HEK293 (cell line): ENCODE measurements at regions not wholly inside any gene's neighbourhood (a gene's known extent, or its start where the extent isn't known, plus 50 kb on each side); places are given as distances from the start of the nearest gene placed in this dataset.

Experiments
- CTCF ChIA-PET: fragments of 350-600 bp; formaldehyde crosslinking; extraction: SDS; loops from one replicate; lab custom pipeline; 2021; ENCODE audit warnings: antibody characterized with exemption; lab: Yijun Ruan, JAX
- POLR2A ChIA-PET: fragments of 300-600 bp; formaldehyde crosslinking; extraction: SDS; loops from one replicate; lab custom pipeline; 2020; ENCODE audit warnings: antibody characterized with exemption, inconsistent platforms; lab: Yijun Ruan, JAX
- H3K27ac ChIP-seq: fragments of 200-500 bp; sonication (Bioruptor generic); 2 replicates; pipeline ENCODE4 v1.5.1; 2014; ENCODE audit warnings: low read depth, low read length, control low read depth, inconsistent platforms; ENCODE audit errors: extremely low read depth
- H3K36me3 ChIP-seq, 2 experiments: fragments of 200-500 bp in 1 of 2; sonication (Bioruptor generic) in 1 of 2; 1 replicate in 1 of 2; 2 replicates in 1 of 2; pipeline ENCODE4 v1.5.1; 2014 to 2017; ENCODE audit warnings: inconsistent platforms in 2 of 2, low read length in 2 of 2; ENCODE audit not compliant: control insufficient read depth in 2 of 2, insufficient read depth in 1 of 2
- H3K4me1 ChIP-seq: fragments of 200-500 bp; sonication (Bioruptor generic); 2 replicates; pipeline ENCODE4 v1.5.1; 2014; ENCODE audit warnings: mild to moderate bottlenecking, low read length, inconsistent platforms; ENCODE audit not compliant: control insufficient read depth, insufficient read depth
- H3K4me3 ChIP-seq: 2 replicates; pipeline ENCODE4 v1.5.1; 2011; ENCODE audit warnings: low read depth, mild to moderate bottlenecking, control low read depth, low read length, moderate library complexity
- H3K9me3 ChIP-seq: fragments of 200-500 bp; sonication (Bioruptor generic); 2 replicates; pipeline ENCODE4 v1.5.1; 2014; ENCODE audit warnings: low read depth, low read length, inconsistent platforms; ENCODE audit not compliant: control insufficient read depth, insufficient read depth
- KLF10 ChIP-seq: fragments of 450-650 bp; IDR thresholded peaks from 2 replicates; pipeline ENCODE4 v1.5.1; 2018; ENCODE audit warnings: missing biosample characterization, mild to moderate bottlenecking, missing genetic modification characterization
- RBAK ChIP-seq: fragments of 450-650 bp; formaldehyde crosslinking; IDR thresholded peaks from 2 replicates; pipeline ENCODE4 v1.5.1; 2016; ENCODE audit warnings: missing biosample characterization, missing genetic modification characterization
- YY2 ChIP-seq: fragments of 450-650 bp; formaldehyde crosslinking; IDR thresholded peaks from 2 replicates; pipeline ENCODE4 v1.5.1; 2016; ENCODE audit warnings: missing biosample characterization, missing genetic modification characterization
- ZNF112 ChIP-seq: fragments of 450-650 bp; formaldehyde crosslinking; IDR thresholded peaks from 2 replicates; pipeline ENCODE4 v1.5.0; 2017; ENCODE audit warnings: missing biosample characterization, missing genetic modification characterization
- ZNF121 ChIP-seq: fragments of 450-650 bp; formaldehyde crosslinking; IDR thresholded peaks from 2 replicates; pipeline ENCODE4 v1.5.1; 2016; ENCODE audit warnings: missing biosample characterization, missing genetic modification characterization
- ZNF133 ChIP-seq: fragments of 450-650 bp; formaldehyde crosslinking; IDR thresholded peaks from 2 replicates; pipeline ENCODE4 v1.5.1; 2016; ENCODE audit warnings: missing biosample characterization, missing genetic modification characterization
- ZNF169 ChIP-seq: fragments of 450-650 bp; formaldehyde crosslinking; IDR thresholded peaks from 2 replicates; pipeline ENCODE4 v1.5.1; 2016; ENCODE audit warnings: missing biosample characterization, missing genetic modification characterization
- ZNF174 ChIP-seq: fragments of 450-650 bp; formaldehyde crosslinking; IDR thresholded peaks from 2 replicates; pipeline ENCODE4 v1.5.0; 2017; ENCODE audit warnings: missing biosample characterization, mild to moderate bottlenecking, missing genetic modification characterization
- ZNF354C ChIP-seq: fragments of 450-650 bp; formaldehyde crosslinking; IDR thresholded peaks from 2 replicates; pipeline ENCODE4 v1.5.1; 2016; ENCODE audit warnings: missing biosample characterization, missing genetic modification characterization, low read depth, borderline replicate concordance
- ZNF473 ChIP-seq: fragments of 450-650 bp; formaldehyde crosslinking; IDR thresholded peaks from 2 replicates; pipeline ENCODE4 v1.5.1; 2017; ENCODE audit warnings: missing biosample characterization, missing genetic modification characterization
- ZNF514 ChIP-seq: fragments of 450-650 bp; formaldehyde crosslinking; IDR thresholded peaks from 2 replicates; pipeline ENCODE4 v1.5.1; 2016; ENCODE audit warnings: missing biosample characterization, missing genetic modification characterization
- ZNF529 ChIP-seq: fragments of 450-650 bp; formaldehyde crosslinking; IDR thresholded peaks from 2 replicates; pipeline ENCODE4 v1.5.1; 2017; ENCODE audit warnings: missing genetic modification characterization, missing biosample characterization; ENCODE audit not compliant: insufficient replicate concordance
- ZNF585B ChIP-seq: fragments of 450-650 bp; formaldehyde crosslinking; IDR thresholded peaks from 2 replicates; pipeline ENCODE4 v1.5.1; 2016; ENCODE audit warnings: missing biosample characterization, missing genetic modification characterization
- ZNF670 ChIP-seq: fragments of 450-650 bp; formaldehyde crosslinking; IDR thresholded peaks from 2 replicates; pipeline ENCODE4 v1.5.1; 2016; ENCODE audit warnings: missing biosample characterization, missing genetic modification characterization, low read depth
- ZNF777 ChIP-seq: fragments of 450-650 bp; formaldehyde crosslinking; IDR thresholded peaks from 2 replicates; pipeline ENCODE4 v1.5.1; 2017; ENCODE audit warnings: missing biosample characterization, missing genetic modification characterization, borderline replicate concordance
- ZXDB ChIP-seq: fragments of 450-650 bp; formaldehyde crosslinking; IDR thresholded peaks from 2 replicates; pipeline ENCODE4 v1.5.1; 2016; ENCODE audit warnings: missing biosample characterization, missing genetic modification characterization
- TF ChIP-seq, protein P1 (sequence below): fragments of 450-650 bp; formaldehyde crosslinking; IDR thresholded peaks from 2 replicates; pipeline ENCODE4 v1.5.1; 2016; ENCODE audit warnings: missing biosample characterization, missing genetic modification characterization
- TF ChIP-seq, protein P2 (sequence below): fragments of 450-650 bp; formaldehyde crosslinking; IDR thresholded peaks from 2 replicates; pipeline ENCODE4 v1.5.1; 2016; ENCODE audit warnings: missing biosample characterization, missing genetic modification characterization
- TF ChIP-seq, protein P3 (sequence below): fragments of 450-650 bp; formaldehyde crosslinking; IDR thresholded peaks from 2 replicates; pipeline ENCODE4 v1.5.1; 2016; ENCODE audit warnings: missing biosample characterization, missing genetic modification characterization
- TF ChIP-seq, protein P4 (sequence below): fragments of 450-650 bp; formaldehyde crosslinking; IDR thresholded peaks from 2 replicates; pipeline ENCODE4 v1.5.1; 2017; ENCODE audit warnings: missing biosample characterization, missing genetic modification characterization

DNA sequence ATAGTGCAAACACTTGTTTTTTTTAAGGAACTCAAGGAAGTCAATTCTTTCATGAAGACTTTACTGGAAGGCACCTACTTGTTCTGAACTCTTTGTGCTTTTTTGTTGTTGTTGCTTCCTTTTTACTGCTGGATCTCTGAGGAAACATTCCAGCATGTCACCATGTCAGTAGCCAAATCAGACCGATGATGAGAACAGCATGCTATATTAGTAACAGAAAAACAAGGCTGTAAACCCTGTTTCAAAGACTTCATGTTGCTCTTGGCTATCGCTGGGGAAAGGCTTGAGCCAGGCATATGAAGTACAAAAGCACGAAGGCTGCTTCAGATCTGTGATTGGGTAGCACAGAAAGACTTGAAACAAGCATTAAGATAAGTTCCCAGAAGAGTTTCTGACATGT lies 125.6 kb upstream of the SLC5A12 start (continued):
- TF ChIP-seq, protein P1, sequence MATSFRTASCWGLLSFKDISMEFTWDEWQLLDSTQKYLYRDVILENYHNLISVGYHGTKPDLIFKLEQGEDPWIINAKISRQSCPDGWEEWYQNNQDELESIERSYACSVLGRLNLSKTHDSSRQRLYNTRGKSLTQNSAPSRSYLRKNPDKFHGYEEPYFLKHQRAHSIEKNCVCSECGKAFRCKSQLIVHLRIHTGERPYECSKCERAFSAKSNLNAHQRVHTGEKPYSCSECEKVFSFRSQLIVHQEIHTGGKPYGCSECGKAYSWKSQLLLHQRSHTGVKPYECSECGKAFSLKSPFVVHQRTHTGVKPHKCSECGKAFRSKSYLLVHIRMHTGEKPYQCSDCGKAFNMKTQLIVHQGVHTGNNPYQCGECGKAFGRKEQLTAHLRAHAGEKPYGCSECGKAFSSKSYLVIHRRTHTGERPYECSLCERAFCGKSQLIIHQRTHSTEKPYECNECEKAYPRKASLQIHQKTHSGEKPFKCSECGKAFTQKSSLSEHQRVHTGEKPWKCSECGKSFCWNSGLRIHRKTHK (tag by site-specific recombination) = no peak

- no peaks in the 10 kb centered on the region for H3K36me3 ChIP-seq
- TF ChIP-seq ZNF133 (no peak), ZNF169 (tag by site-specific recombination) (no peak), RBAK (no peak), ZNF473 (tag by site-specific recombination) (no peak), ZNF514 (tag by site-specific recombination) (no peak), ZNF354C (no peak), KLF10 (tag by site-specific recombination) (no peak), YY2 (tag by site-specific recombination) (no peak), ZNF112 (tag by site-specific recombination) (no peak), ZNF670 (tag by site-specific recombination) (no peak), ZNF121 (tag by site-specific recombination) (no peak), ZNF777 (tag by site-specific recombination) (no peak), ZNF174 (tag by site-specific recombination) (no peak), ZNF585B (tag by site-specific recombination) (no peak), ZXDB (no peak), ZNF529 (tag by site-specific recombination) (no peak)
- TF ChIP-seq, protein P2, sequence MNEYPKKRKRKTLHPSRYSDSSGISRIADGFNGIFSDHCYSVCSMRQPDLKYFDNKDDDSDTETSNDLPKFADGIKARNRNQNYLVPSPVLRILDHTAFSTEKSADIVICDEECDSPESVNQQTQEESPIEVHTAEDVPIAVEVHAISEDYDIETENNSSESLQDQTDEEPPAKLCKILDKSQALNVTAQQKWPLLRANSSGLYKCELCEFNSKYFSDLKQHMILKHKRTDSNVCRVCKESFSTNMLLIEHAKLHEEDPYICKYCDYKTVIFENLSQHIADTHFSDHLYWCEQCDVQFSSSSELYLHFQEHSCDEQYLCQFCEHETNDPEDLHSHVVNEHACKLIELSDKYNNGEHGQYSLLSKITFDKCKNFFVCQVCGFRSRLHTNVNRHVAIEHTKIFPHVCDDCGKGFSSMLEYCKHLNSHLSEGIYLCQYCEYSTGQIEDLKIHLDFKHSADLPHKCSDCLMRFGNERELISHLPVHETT (tag by site-specific recombination) = no peak
- TF ChIP-seq, protein P3, sequence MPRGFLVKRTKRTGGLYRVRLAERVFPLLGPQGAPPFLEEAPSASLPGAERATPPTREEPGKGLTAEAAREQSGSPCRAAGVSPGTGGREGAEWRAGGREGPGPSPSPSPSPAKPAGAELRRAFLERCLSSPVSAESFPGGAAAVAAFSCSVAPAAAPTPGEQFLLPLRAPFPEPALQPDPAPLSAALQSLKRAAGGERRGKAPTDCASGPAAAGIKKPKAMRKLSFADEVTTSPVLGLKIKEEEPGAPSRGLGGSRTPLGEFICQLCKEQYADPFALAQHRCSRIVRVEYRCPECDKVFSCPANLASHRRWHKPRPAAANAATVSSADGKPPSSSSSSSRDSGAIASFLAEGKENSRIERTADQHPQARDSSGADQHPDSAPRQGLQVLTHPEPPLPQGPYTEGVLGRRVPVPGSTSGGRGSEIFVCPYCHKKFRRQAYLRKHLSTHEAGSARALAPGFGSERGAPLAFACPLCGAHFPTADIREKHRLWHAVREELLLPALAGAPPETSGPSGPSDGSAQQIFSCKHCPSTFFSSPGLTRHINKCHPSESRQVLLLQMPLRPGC (tag by site-specific recombination) = no peak
- TF ChIP-seq, protein P4, sequence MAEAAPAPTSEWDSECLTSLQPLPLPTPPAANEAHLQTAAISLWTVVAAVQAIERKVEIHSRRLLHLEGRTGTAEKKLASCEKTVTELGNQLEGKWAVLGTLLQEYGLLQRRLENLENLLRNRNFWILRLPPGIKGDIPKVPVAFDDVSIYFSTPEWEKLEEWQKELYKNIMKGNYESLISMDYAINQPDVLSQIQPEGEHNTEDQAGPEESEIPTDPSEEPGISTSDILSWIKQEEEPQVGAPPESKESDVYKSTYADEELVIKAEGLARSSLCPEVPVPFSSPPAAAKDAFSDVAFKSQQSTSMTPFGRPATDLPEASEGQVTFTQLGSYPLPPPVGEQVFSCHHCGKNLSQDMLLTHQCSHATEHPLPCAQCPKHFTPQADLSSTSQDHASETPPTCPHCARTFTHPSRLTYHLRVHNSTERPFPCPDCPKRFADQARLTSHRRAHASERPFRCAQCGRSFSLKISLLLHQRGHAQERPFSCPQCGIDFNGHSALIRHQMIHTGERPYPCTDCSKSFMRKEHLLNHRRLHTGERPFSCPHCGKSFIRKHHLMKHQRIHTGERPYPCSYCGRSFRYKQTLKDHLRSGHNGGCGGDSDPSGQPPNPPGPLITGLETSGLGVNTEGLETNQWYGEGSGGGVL (tag by site-specific recombination) = no peak
- CTCF ChIA-PET = interaction anchor here (0.8 kb wide), 1 partner anchor 34 kb away, joined by 4 read pairs; no protein-coding TSS in a partner anchor
- H3K9me3 ChIP-seq = no peaks in the 10 kb centered on the region
- no peaks in the 10 kb centered on the region for H3K4me1 ChIP-seq
- POLR2A ChIA-PET = no interaction called here
- no peak overlapping the region for H3K4me3 ChIP-seq
- no peak overlapping the region for H3K27ac ChIP-seq
These were observed 126.1 kb upstream of the SLC5A12 start for GRCh38 chr11:26847977-26848376.
